ENCODE measurements at regions not wholly inside any gene's neighbourhood (a gene's known extent, or its start where the extent isn't known, plus 50 kb on each side); places are given as distances from the start of the nearest gene placed in this dataset.

- no peak for TF ChIP-seq CTCF (IDR thresholded peaks at IDR 0.05; ENCODE audit: low read depth, low read length, poor library complexity, severe bottlenecking)
- no peak for TF ChIP-seq EZH2phosphoT487 (IDR thresholded peaks at IDR 0.05; ENCODE audit: borderline replicate concordance, low read length)
Measured at GRCh38 chr12:58326534-58326933, 385.2 kb downstream of the ATP23 start.

All from DOHH2 (cell line).